ENCODE measurements at regions not wholly inside any gene's neighbourhood (a gene's known extent, or its start where the extent isn't known, plus 50 kb on each side); places are given as distances from the start of the nearest gene placed in this dataset.
"Not testable (repeated sequence)": the region's sequence is repeated elsewhere in the genome, so short reads cannot be mapped to it uniquely, and the experiment has no call there.

- DNase-seq: no peak
Measured at GRCh38 chrX:124426288-124427169, 80.2 kb downstream of the SH2D1A start.

GRCh38 chrX:124433186-124433585, 86.8 kb downstream of the SH2D1A start:
- no peak for DNase-seq

- no peak for DNase-seq
Measured at GRCh38 chrX:124435616-124436015, 89.3 kb downstream of the SH2D1A start.

DNA sequence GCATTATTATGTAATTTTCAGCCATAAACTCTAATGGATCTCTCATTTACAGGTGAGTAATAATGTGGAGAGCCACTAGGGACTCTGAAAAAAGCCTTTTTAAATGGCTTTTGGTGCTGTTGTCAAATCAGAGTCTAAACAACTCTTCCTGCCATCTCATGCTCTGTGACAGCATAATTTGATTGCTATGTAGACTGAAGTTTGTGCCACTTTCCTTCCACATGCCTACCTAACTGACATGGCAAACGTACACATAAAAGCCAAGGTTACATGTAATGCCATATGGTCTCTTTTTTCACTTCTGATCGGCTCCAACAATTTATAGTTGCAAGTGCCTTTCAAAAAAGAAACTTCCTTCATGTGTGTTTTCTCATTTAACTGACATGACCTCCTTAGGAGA, 94.3 kb downstream of the SH2D1A start:
- DNase-seq: no peak

- no peak for DNase-seq
Measured at GRCh38 chrX:124441971-124442590, 95.7 kb downstream of the SH2D1A start.

- DNase-seq: no peak
Measured at GRCh38 chrX:124455966-124456365, 109.6 kb downstream of the SH2D1A start.

DNA sequence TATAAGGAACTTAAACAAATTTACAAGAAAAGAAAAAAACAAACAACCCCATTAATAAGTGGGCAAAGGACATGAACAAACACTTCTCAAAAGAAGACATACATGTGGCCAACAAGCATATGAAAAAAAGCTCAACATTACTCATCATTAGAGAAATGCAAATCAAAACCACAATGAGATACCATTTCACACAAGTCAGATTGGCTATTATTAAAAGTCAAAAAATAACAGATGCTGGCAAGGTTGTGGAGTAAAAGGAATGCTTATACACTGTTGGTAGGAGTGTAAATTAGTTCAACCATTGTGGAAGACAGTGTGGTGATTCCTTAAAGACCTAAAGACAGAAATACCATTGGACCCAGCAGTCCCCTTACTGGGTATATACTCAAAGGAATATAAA, 113.5 kb downstream of the SH2D1A start:
- not testable (repeated sequence) for DNase-seq

DNA sequence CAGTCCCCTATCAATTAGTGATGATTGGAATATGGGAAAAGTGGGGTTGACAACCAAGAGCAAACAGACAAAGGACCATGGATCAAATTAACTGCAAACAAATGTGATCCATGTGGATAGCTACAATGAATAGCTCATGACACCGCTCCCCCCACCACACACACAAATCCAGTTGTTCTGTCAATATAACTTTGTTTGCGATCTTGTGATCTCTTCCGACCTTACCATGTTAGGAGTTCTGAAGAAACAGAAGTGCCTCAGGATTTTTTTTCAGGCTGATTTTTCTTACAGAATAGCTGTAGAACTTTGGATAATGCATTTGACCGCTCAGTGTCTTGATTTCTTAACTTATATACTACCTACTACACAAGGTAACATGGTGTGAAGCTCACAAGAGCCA, 116.6 kb downstream of the SH2D1A start:
- no peak for DNase-seq

- no peak for DNase-seq
Measured at GRCh38 chrX:124467202-124467601, 120.8 kb downstream of the SH2D1A start.

- no peak for DNase-seq
Measured at GRCh38 chrX:124475358-124475757, 129.0 kb downstream of the SH2D1A start.

DNA sequence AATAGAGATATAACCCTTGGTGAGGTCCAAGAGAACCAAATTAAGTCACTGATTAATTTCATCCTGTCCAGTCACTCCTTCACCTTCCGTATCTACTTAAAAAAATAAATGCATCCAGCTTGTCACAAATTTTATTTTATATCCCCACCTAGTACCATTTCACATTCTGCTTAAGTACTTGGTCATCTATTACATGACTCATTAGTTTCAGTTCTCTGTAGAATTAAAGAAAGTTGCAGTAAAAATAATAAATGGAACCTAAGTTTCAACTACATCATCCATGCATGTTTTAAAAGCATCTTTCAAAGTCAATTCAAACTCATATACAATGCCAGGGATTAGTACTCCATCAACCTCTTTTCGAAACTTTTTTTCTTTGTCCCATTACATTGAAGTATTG, 130.2 kb downstream of the SH2D1A start:
- no peak for DNase-seq

DNA sequence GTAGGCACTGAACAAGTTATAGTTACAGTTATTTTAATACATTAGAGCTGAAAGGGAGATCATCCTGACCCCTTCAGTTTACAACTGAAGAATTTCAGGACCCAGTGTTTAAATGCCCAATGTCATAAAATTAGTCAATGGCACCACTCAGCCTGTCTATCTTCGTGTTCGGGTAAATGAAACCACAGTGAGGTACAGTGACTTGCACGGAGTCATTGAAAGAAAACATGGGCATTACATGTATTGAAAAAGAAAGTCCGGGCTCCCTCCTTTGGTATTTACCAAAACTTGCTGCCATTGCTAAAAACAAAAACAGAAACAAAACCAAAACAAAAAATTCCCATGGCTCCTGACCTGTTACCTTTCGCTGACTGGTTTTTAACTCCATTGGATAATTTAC, 131.7 kb downstream of the SH2D1A start:
- no peak for DNase-seq

DNA sequence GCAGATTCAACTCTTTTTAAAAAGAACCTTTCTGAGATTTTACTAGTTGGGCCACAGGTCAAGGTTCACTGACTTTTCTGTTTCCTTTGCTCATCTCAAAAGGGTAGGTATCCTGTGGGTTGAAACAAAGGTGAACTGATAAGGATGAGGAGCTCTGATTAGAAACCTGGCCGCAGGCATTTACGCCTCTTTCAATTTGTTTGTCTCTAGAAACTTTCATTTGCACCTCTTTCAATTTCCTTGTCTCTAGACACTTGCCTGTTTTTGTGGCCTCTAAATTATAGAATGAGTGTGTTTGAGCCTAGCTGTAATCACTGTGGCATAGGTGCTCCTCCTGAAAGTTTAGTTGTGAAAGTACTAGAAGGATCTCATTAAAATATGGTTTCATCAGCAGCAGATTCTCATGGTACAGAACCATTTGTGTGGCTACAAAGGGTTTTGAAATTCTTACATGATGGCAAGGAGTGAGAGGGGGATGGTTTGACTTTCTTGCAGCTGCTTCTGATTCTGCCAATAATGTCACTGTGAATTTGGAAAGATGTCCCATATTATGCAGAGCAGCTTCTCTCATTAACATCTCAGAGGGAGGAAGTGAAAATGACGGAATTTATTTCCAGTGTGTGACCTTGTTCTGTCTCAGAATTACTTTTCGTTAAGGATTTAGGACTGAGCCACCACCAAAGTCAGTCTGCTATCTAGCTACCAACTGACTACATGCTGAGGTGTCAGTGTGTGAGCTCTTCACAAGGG, 142.2 kb downstream of the SH2D1A start:
- DNase-seq: no peak

- DNase-seq: no peak
Measured at GRCh38 chrX:124493984-124494383, 147.6 kb downstream of the SH2D1A start.

GRCh38 chrX:124497386-124497785, 151.0 kb downstream of the SH2D1A start:
- DNase-seq: no peak

- no peak for DNase-seq
Measured at GRCh38 chrX:124501586-124501985, 155.2 kb downstream of the SH2D1A start.

DNA sequence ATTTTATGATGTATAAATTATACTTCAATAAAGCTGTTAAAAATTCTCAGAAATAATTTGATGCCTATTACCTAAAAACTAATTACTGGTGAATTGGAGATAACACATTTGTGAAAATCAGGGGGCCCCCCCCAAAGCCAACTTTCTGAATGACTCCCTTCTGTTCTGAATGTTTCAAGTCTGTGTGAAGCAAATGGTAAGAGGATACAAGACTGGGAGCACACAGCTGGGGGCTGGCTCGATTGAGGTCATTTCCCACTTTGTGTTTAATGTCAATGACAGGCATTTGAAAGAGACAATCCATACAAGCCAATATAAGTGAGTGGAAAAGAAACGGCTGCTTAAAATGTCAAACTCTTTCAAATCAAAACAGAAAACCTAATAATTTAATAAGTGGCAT, 155.8 kb downstream of the SH2D1A start:
- peak; percentile 7 for DNase-seq

DNA sequence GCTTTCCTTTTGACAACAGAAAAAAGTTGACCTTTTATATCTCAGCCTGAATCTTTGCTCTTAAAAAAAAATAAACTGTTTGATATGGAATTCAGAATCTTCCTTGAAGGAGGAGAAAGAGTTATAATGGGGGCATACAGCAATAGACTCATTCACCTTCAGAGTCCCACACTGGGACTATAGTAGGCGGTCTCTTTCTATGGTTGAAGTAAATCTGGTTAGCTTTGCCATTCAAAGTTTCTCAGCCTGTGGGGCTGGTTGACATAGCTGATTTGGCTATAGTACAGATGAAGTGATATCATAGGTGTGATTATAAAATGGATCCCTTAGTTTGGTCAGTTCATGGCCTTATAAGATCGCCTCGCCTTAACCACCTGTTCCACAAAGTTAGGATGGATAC, 156.2 kb downstream of the SH2D1A start:
- no peak for DNase-seq

DNA sequence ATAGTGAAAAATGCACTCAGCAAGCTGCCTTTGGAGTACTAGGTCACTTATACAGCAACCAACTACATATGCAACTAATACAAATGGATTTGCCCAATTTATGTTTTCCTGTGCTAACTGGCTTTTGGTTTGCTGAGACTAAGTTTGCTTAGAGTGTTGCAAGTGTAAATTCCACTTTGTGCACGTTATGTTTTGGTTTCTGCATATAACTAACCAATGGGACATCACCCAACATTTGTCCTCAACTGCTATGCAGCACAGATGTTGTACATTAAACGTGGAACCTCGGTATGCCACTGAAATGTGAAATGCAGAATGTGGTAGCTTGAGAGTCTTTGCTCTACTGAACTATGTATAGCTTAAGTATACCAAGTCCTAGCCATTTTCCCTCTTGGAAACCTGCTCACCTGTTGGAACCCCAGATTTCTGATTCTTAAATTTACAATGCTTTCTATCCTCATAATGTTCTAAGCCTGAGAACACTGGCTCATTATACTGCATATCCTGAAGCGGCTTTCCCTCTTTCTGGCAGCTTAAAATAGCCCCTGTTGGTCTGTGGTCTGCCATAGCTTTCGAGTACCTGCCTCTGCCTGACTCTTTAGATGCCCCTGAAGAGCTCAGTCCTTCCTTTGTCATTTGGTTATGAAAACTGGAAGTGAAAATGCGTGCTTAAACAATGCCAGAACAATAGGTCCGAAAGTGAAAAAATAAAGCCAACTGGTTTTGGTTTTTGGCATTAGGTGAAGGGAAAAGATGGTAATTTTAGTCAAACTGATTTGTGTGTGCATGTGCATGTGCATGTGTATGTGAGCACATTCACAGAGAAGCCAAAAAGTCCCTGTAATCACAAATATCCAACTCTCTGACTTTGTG, 158.0 kb downstream of the SH2D1A start:
- DNase-seq: no peak

DNA sequence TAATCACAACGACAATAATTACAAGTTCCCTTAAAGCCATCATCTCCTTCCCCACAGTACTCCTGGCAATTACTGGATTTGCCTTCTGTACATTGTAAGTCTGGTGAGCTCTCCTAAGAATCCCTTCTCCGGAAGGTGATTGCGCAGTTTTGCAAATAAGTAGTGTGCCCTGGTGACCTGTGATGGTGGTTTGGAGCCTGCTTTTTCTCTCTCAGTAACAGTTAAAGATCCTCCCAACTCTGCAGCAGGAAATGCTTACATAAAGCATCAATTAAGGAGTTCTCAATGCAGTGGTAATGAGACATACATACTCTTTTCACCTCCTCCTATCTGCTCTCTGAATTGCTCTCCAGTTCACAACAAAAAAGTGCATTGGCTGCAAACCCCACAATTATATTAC, 159.7 kb downstream of the SH2D1A start:
- no peak for DNase-seq

DNA sequence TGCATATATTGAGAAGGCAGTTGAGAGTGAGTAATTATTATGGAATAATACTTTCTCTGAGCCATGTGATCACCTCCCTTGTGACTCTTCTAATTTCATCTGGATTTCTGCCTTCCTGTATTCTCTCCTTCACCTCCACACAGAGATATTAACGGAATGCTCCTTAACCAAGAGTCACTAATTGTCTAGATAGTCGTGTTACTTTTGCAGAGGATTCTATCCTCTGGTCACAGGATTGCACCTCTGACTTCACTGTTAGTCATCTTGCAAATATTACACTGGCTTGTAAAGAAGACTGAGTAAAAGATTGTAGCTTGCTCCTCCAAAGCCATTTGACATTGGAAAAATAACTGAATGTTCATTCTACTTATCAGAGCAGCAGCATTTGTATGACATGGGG, 160.9 kb downstream of the SH2D1A start:
- no peak for DNase-seq

GRCh38 chrX:124518885-124519284, 172.5 kb downstream of the SH2D1A start:
- no peak for DNase-seq

DNA sequence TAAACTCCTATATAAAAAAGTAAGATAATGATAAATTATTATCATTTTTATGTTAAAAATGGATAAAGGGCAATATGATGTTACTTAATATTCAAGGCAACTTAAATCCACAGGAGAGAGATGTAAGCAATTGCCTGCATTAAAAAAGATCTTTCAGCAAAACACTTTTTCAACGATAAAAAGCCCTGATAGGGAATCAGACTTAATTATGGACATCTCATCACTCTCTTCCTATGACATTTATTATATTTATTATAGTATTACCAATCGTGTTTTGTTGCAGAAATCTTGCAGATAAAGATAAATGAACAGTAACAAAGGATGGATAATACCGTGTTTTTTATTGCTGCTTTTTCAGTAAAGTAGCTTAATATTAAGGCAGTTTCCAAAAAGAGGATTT, 178.5 kb downstream of the SH2D1A start:
- DNase-seq: no peak
